Stimulated activated CD8-positive, alpha-beta memory T cell treated with anti-CD3 and anti-CD28 coated beads, Interleukin-15, amount 100 ng/mL, for 24 hours (primary cell): ENCODE measurements at regions not wholly inside any gene's neighbourhood (a gene's known extent, or its start where the extent isn't known, plus 50 kb on each side); places are given as distances from the start of the nearest gene placed in this dataset.
"Not testable (repeated sequence)": the region's sequence is repeated elsewhere in the genome, so short reads cannot be mapped to it uniquely, and the experiment has no call there.

Experiments used
- DNase-seq: peaks from one replicate; pipeline ENCODE4 v3.0.0-alpha.2; 2020; ENCODE audit warnings: low read depth

GRCh38 chr3:18236726-18237125, 188.4 kb downstream of the SATB1 start:
- DNase-seq: no peak

- DNase-seq: no peak
Observed at GRCh38 chr3:18234717-18235335, 190.3 kb downstream of the SATB1 start.

- no peak for DNase-seq
Observed at GRCh38 chr3:18233987-18234716, 191.0 kb downstream of the SATB1 start.

GRCh38 chr3:18232317-18232716, 192.8 kb downstream of the SATB1 start:
- DNase-seq: no peak

- no peak for DNase-seq
Observed at GRCh38 chr3:18228060-18228459, 197.1 kb downstream of the SATB1 start.

- no peak for DNase-seq
Observed at GRCh38 chr3:18225709-18226108, 199.4 kb downstream of the SATB1 start.

- DNase-seq: no peak
Observed at GRCh38 chr3:18224426-18224825, 200.7 kb downstream of the SATB1 start.

GRCh38 chr3:18223974-18224373, 201.2 kb downstream of the SATB1 start:
- no peak for DNase-seq

- no peak for DNase-seq
Observed at GRCh38 chr3:18223571-18223970, 201.6 kb downstream of the SATB1 start.

- DNase-seq: no peak
Observed at GRCh38 chr3:18222686-18223085, 202.5 kb downstream of the SATB1 start.

GRCh38 chr3:18217507-18218174, 207.5 kb downstream of the SATB1 start:
- no peak for DNase-seq

GRCh38 chr3:18216996-18217395, 208.1 kb downstream of the SATB1 start:
- no peak for DNase-seq

- no peak for DNase-seq
Observed at GRCh38 chr3:18215639-18216038, 209.5 kb downstream of the SATB1 start.

GRCh38 chr3:18211116-18211515, 214.0 kb downstream of the SATB1 start:
- DNase-seq: no peak

- DNase-seq: no peak
Observed at GRCh38 chr3:18208856-18209255, 216.3 kb downstream of the SATB1 start.

GRCh38 chr3:18208091-18208490, 217.0 kb downstream of the SATB1 start:
- no peak for DNase-seq

GRCh38 chr3:18207226-18207625, 217.9 kb downstream of the SATB1 start:
- DNase-seq: no peak

- not testable (repeated sequence) for DNase-seq
Observed at GRCh38 chr3:18205701-18206100, 219.4 kb downstream of the SATB1 start.

GRCh38 chr3:18201315-18201714, 223.8 kb downstream of the SATB1 start:
- DNase-seq: no peak

- no peak for DNase-seq
Observed at GRCh38 chr3:18199757-18200156, 225.4 kb downstream of the SATB1 start.

- DNase-seq: no peak
Observed at GRCh38 chr3:18195836-18196235, 229.3 kb downstream of the SATB1 start.

- DNase-seq: no peak
Observed at GRCh38 chr3:18194431-18194830, 230.7 kb downstream of the SATB1 start.

GRCh38 chr3:18190646-18191045, 234.5 kb downstream of the SATB1 start:
- no peak for DNase-seq
